RWPE2 (cell line): ENCODE measurements at regions not wholly inside any gene's neighbourhood (a gene's known extent, or its start where the extent isn't known, plus 50 kb on each side); places are given as distances from the start of the nearest gene placed in this dataset.

Experiments
- ATAC-seq: fragments of 200-7000 bp; cut with Tn5 transposase; 3 replicates; pipeline ENCODE4 v1.9.1; 2021; ENCODE audit warnings: low read depth
- DNase-seq: peaks from one replicate; pipeline ENCODE4 v3.0.0-alpha.2; 2020; ENCODE audit warnings: low spot score
- H3K27ac ChIP-seq: fragments of 450-650 bp; 2 replicates; pipeline ENCODE4 v1.5.1; 2017; ENCODE audit warnings: mild to moderate bottlenecking; ENCODE audit not compliant: poor library complexity, severe bottlenecking
- H3K27me3 ChIP-seq: fragments of 250-450 bp; sonication (Bioruptor Pico); 2 replicates; pipeline ENCODE4 v1.5.1; 2021; ENCODE audit warnings: mild to moderate bottlenecking, moderate library complexity; ENCODE audit not compliant: insufficient read depth, poor library complexity, severe bottlenecking
- H3K36me3 ChIP-seq: fragments of 250-450 bp; sonication (Bioruptor Pico); 2 replicates; pipeline ENCODE4 v1.5.1; 2020; ENCODE audit warnings: low read depth, mild to moderate bottlenecking, moderate library complexity
- H3K4me1 ChIP-seq: fragments of 250-450 bp; sonication (Bioruptor Pico); 2 replicates; pipeline ENCODE4 v1.5.1; 2021; ENCODE audit warnings: mild to moderate bottlenecking, moderate library complexity; ENCODE audit not compliant: insufficient read depth, poor library complexity, severe bottlenecking
- H3K4me3 ChIP-seq: fragments of 250-450 bp; sonication (Bioruptor Pico); 2 replicates; pipeline ENCODE4 v1.5.1; 2021; ENCODE audit warnings: mild to moderate bottlenecking, moderate library complexity; ENCODE audit not compliant: severe bottlenecking
- H3K9me3 ChIP-seq: fragments of 250-450 bp; sonication (Bioruptor Pico); 2 replicates; pipeline ENCODE4 v1.5.1; 2021; ENCODE audit warnings: mild to moderate bottlenecking, moderate library complexity; ENCODE audit not compliant: severe bottlenecking
- CTCF ChIP-seq: fragments of 450-650 bp; IDR thresholded peaks from one replicate; pipeline ENCODE4 v1.5.1; 2017; ENCODE audit warnings: mild to moderate bottlenecking, moderate library complexity; ENCODE audit not compliant: poor library complexity, severe bottlenecking

- no peak for TF ChIP-seq CTCF
- Histone ChIP-seq H3K4me1 (peaks cover 25% of the 10 kb centered on the region), H3K4me3 (no peak overlapping the region), H3K36me3 (no peaks in the 10 kb centered on the region), H3K9me3 (no peaks in the 10 kb centered on the region), H3K27ac (peak overlapping the region; percentile 3), H3K27me3 (no peaks in the 10 kb centered on the region)
- DNase-seq (no peak), ATAC-seq (no peak)
These were observed 66.4 kb upstream of the KIF13A start for GRCh38 chr6:18053555-18054445.

GRCh38 chr6:18053078-18053477 lies 65.6 kb upstream of the KIF13A start:
- Histone ChIP-seq H3K9me3 (no peaks in the 10 kb centered on the region), H3K36me3 (no peaks in the 10 kb centered on the region), H3K4me3 (no peak overlapping the region), H3K27me3 (no peaks in the 10 kb centered on the region), H3K4me1 (peaks cover 25% of the 10 kb centered on the region), H3K27ac (peak overlapping the region; percentile 3)
- ATAC-seq (peak; percentile 67), DNase-seq (no peak)
- TF ChIP-seq CTCF, result no peak

GRCh38 chr6:18049646-18050045 lies 62.2 kb upstream of the KIF13A start:
- H3K4me1 ChIP-seq, result peaks cover 19% of the 10 kb centered on the region
- no peak for DNase-seq
- no peak for TF ChIP-seq CTCF
- H3K27me3 ChIP-seq, result no peaks in the 10 kb centered on the region
- no peak overlapping the region for H3K27ac ChIP-seq
- no peaks in the 10 kb centered on the region for H3K36me3 ChIP-seq
- no peak for ATAC-seq
- H3K4me3 ChIP-seq, result no peak overlapping the region
- no peaks in the 10 kb centered on the region for H3K9me3 ChIP-seq

- no peak for TF ChIP-seq CTCF
- DNase-seq, result no peak
- no peak overlapping the region for H3K27ac ChIP-seq
- H3K36me3 ChIP-seq, result no peaks in the 10 kb centered on the region
- H3K27me3 ChIP-seq, result no peaks in the 10 kb centered on the region
- H3K4me1 ChIP-seq, result peaks cover 19% of the 10 kb centered on the region
- no peak overlapping the region for H3K4me3 ChIP-seq
- H3K9me3 ChIP-seq, result no peaks in the 10 kb centered on the region
- ATAC-seq, result no peak
These were observed 61.7 kb upstream of the KIF13A start for GRCh38 chr6:18048953-18049630.
